CD4-positive, CD25-positive, alpha-beta regulatory T cell (primary cell): ENCODE measurements at regions not wholly inside any gene's neighbourhood (a gene's known extent, or its start where the extent isn't known, plus 50 kb on each side); places are given as distances from the start of the nearest gene placed in this dataset.

Source experiments
- ATAC-seq, 2 donors: fragments of 150-1000 bp; cut with Tn5 transposase; one replicate each; pipeline ENCODE4 v1.10.0; 2021; ENCODE audit warnings: low read depth in 2 of 2, moderate number of reproducible peaks in 2 of 2, moderate library complexity in 1 of 2
- DNase-seq, 3 donors: peaks; one replicate each; pipeline versions ENCODE4 v3.0.0 to v3.0.0-alpha.2; 2012 to 2022; ENCODE audit warnings: mixed read lengths in 1 of 3
- H3K27ac ChIP-seq: one replicate; pipeline ENCODE4 v1.7.0; 2013; ENCODE audit warnings: mild to moderate bottlenecking, low read length; ENCODE audit not compliant: insufficient read depth, poor library complexity, severe bottlenecking
- H3K27me3 ChIP-seq: one replicate; pipeline ENCODE4 v1.7.0; 2013; ENCODE audit warnings: low read length; ENCODE audit not compliant: control insufficient read depth, insufficient read depth
- H3K36me3 ChIP-seq: one replicate; pipeline ENCODE4 v1.7.0; 2013; ENCODE audit warnings: mild to moderate bottlenecking, low read length, moderate library complexity; ENCODE audit not compliant: control insufficient read depth, insufficient read depth
- H3K4me1 ChIP-seq: 2 replicates; pipeline ENCODE4 v1.7.0; 2013; ENCODE audit warnings: mild to moderate bottlenecking, low read length; ENCODE audit not compliant: insufficient read depth, control insufficient read depth, poor library complexity, severe bottlenecking
- H3K4me3 ChIP-seq: one replicate; pipeline ENCODE4 v1.7.0; 2013; ENCODE audit warnings: low read depth, mild to moderate bottlenecking, low read length, moderate library complexity
- H3K9me3 ChIP-seq, 2 experiments: 1 replicate in 1 of 2; 2 replicates in 1 of 2; pipeline ENCODE4 v1.7.0; 2013; ENCODE audit warnings: low read length in 2 of 2, mild to moderate bottlenecking in 1 of 2, moderate library complexity in 1 of 2; ENCODE audit not compliant: control insufficient read depth in 2 of 2
- H3K27ac Mint-ChIP-seq, 3 donors: one replicate each; pipeline ENCODE4 v1.8.0; 2020 to 2022; ENCODE audit warnings: mild to moderate bottlenecking in 3 of 3, mixed read lengths in 3 of 3, moderate library complexity in 2 of 3
- H3K27me3 Mint-ChIP-seq: one replicate; pipeline ENCODE4 v1.8.0; 2022; ENCODE audit warnings: mild to moderate bottlenecking, mixed read lengths
- H3K36me3 Mint-ChIP-seq: one replicate; pipeline ENCODE4 v1.8.0; 2020; ENCODE audit warnings: mixed read lengths
- H3K4me1 Mint-ChIP-seq, 4 donors: one replicate each; pipeline ENCODE4 v1.8.0; 2020 to 2022; ENCODE audit warnings: mixed read lengths in 4 of 4, mild to moderate bottlenecking in 1 of 4
- H3K4me3 Mint-ChIP-seq, 4 donors: one replicate each; pipeline ENCODE4 v1.8.0; 2020 to 2022; ENCODE audit warnings: mild to moderate bottlenecking in 4 of 4, mixed read lengths in 4 of 4, moderate library complexity in 3 of 4
- H3K9me3 Mint-ChIP-seq, 7 donors: one replicate each; pipeline ENCODE4 v1.8.0; 2020 to 2022; ENCODE audit warnings: mixed read lengths in 7 of 7, mild to moderate bottlenecking in 3 of 7, moderate library complexity in 2 of 7

DNA sequence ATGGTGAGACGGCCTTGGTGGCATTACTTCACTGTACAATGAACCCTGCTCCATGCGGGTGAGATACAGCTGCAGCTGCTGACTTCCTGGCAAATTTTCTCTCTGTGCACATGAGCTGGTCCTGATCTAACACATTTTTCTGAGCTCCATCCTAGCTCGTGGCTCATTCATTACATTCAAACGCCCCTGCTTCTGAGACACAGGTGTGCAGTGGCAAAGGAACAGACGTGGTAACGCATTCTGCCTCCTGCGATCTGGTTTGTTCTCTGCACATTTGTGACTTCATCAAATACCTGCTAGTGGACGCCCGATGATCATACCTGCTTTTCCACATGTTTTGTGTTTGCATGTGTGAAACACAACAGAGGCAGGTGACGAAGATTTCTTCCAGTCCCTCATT is 189.6 kb upstream of the PDE10A start:
- ATAC-seq (no peak), DNase-seq (no peak)
- Histone ChIP-seq H3K4me1 (no peaks in the 10 kb centered on the region), H3K27me3 (peaks cover 6% of the 10 kb centered on the region), H3K36me3 (no peaks in the 10 kb centered on the region), H3K9me3 (no peaks in the 10 kb centered on the region), H3K27ac (no peak overlapping the region), H3K4me3 (no peak overlapping the region)
- peaks cover 22% of the 10 kb centered on the region for H3K27me3 Mint-ChIP-seq
- peaks cover 0 to 4% (median 2%) of the 10 kb centered on the region in 4 donors for H3K4me1 Mint-ChIP-seq
- no peak overlapping the region for H3K27ac Mint-ChIP-seq
- peaks cover 0 to 2% (median 0%) of the 10 kb centered on the region in 7 donors for H3K9me3 Mint-ChIP-seq
- H3K36me3 Mint-ChIP-seq = no peaks in the 10 kb centered on the region
- H3K4me3 Mint-ChIP-seq = no peak overlapping the region

GRCh38 chr6:165850434-165851019 is 187.5 kb upstream of the PDE10A start:
- Mint-ChIP-seq H3K9me3 (peaks cover 0 to 2% (median 0%) of the 10 kb centered on the region in 7 donors), H3K4me3 (no peak overlapping the region), H3K36me3 (no peaks in the 10 kb centered on the region), H3K27ac (no peak overlapping the region), H3K27me3 (peaks cover 28% of the 10 kb centered on the region), H3K4me1 (peaks cover 0 to 4% (median 2%) of the 10 kb centered on the region in 4 donors)
- H3K4me3 ChIP-seq = no peak overlapping the region
- no peaks in the 10 kb centered on the region for H3K4me1 ChIP-seq
- no peak for ATAC-seq
- peak in 2 of 3 donors; percentile 15 to 40 for DNase-seq
- no peaks in the 10 kb centered on the region for H3K36me3 ChIP-seq
- H3K9me3 ChIP-seq = no peaks in the 10 kb centered on the region
- peaks cover 18% of the 10 kb centered on the region for H3K27me3 ChIP-seq
- no peak overlapping the region for H3K27ac ChIP-seq

DNA sequence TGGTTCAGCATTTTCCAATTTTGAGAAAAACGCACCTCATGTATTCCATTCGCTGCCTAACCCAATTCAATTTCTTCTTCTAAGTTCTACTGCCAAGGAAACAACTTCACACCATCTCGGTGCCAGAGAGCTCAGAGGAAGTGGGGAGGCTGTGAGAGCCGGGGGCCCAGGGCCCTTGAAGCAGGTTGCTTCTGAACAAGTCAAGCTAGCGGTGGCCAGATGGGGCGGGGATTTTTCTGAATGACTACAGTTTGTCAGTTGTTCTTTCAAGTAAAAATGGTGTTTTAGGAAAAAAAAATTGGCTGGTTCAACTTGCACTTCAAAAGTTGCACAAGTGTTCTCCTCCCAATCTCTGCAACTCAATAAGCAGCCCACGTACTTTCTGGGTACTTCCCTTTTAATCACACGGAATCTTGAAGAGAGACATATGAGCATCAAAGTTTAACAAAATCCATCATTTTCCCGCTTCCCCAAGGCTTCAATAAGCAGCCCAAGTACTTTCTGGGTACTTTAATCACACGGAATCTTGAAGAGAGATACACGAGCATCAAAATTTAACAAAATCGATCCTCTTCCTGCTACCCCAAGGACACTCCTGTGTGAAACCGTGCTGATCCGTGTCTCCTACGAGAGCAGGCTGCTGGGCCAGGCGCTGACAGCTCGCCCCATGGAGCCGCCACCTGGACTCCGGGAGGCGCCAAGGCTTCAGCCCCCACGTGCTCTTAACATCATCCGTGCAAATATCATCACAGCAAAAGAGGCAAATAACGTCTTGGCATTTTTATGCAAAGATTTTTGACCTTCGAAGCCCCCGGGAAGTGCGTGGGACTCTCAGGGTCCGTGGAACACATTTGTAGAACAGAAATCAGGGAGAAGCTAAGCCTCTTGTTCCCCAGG is 186.7 kb upstream of the PDE10A start:
- H3K4me1 ChIP-seq = no peaks in the 10 kb centered on the region
- H3K36me3 ChIP-seq = no peaks in the 10 kb centered on the region
- Mint-ChIP-seq H3K9me3 (peaks cover 0 to 2% (median 0%) of the 10 kb centered on the region in 7 donors), H3K27ac (peak overlapping the region in 1 of 3 donors; percentile 43), H3K36me3 (no peaks in the 10 kb centered on the region), H3K4me3 (peak overlapping the region in 1 of 4 donors; percentile 38), H3K27me3 (peaks cover 35% of the 10 kb centered on the region), H3K4me1 (peaks cover 0 to 4% (median 2%) of the 10 kb centered on the region in 4 donors)
- H3K9me3 ChIP-seq = no peaks in the 10 kb centered on the region
- DNase-seq = no peak
- no peak for ATAC-seq
- H3K27ac ChIP-seq = no peak overlapping the region
- H3K27me3 ChIP-seq = peaks cover 25% of the 10 kb centered on the region
- H3K4me3 ChIP-seq = no peak overlapping the region

GRCh38 chr6:165848086-165848426 is 185.0 kb upstream of the PDE10A start:
- H3K9me3 ChIP-seq = no peaks in the 10 kb centered on the region
- H3K4me3 Mint-ChIP-seq = no peak overlapping the region
- H3K36me3 Mint-ChIP-seq = no peaks in the 10 kb centered on the region
- peaks cover 32% of the 10 kb centered on the region for H3K27me3 Mint-ChIP-seq
- DNase-seq (no peak), ATAC-seq (no peak)
- H3K36me3 ChIP-seq = no peaks in the 10 kb centered on the region
- no peaks in the 10 kb centered on the region for H3K9me3 Mint-ChIP-seq
- peaks cover 0 to 4% (median 2%) of the 10 kb centered on the region in 4 donors for H3K4me1 Mint-ChIP-seq
- H3K27me3 ChIP-seq = peaks cover 25% of the 10 kb centered on the region
- no peak overlapping the region for H3K4me3 ChIP-seq
- H3K27ac ChIP-seq = no peak overlapping the region
- H3K4me1 ChIP-seq = no peaks in the 10 kb centered on the region
- no peak overlapping the region for H3K27ac Mint-ChIP-seq

- DNase-seq = no peak
Observed at GRCh38 chr6:165847407-165848085, 184.5 kb upstream of the PDE10A start.

GRCh38 chr6:165846123-165846966 is 183.3 kb upstream of the PDE10A start:
- no peak overlapping the region for H3K27ac Mint-ChIP-seq
- ATAC-seq (no peak), DNase-seq (no peak)
- H3K27me3 Mint-ChIP-seq = peaks cover 32% of the 10 kb centered on the region
- Histone ChIP-seq H3K4me1 (no peaks in the 10 kb centered on the region), H3K27me3 (peaks cover 21% of the 10 kb centered on the region), H3K27ac (no peak overlapping the region), H3K4me3 (no peak overlapping the region), H3K9me3 (no peaks in the 10 kb centered on the region), H3K36me3 (no peaks in the 10 kb centered on the region)
- H3K4me1 Mint-ChIP-seq = peaks cover 0 to 4% (median 2%) of the 10 kb centered on the region in 4 donors
- no peaks in the 10 kb centered on the region for H3K36me3 Mint-ChIP-seq
- H3K9me3 Mint-ChIP-seq = no peaks in the 10 kb centered on the region
- no peak overlapping the region for H3K4me3 Mint-ChIP-seq

More at GRCh38 chr6:165847407-165848085, 184.5 kb upstream of the PDE10A start:
- no peak for ATAC-seq
- peaks cover 22% of the 10 kb centered on the region for H3K27me3 ChIP-seq
- peaks cover 0 to 4% (median 2%) of the 10 kb centered on the region in 4 donors for H3K4me1 Mint-ChIP-seq
- no peaks in the 10 kb centered on the region for H3K9me3 Mint-ChIP-seq
- H3K27ac Mint-ChIP-seq = no peak overlapping the region
- no peaks in the 10 kb centered on the region for H3K4me1 ChIP-seq
- no peak overlapping the region for H3K4me3 Mint-ChIP-seq
- H3K4me3 ChIP-seq = no peak overlapping the region
- H3K27ac ChIP-seq = no peak overlapping the region
- H3K27me3 Mint-ChIP-seq = peaks cover 32% of the 10 kb centered on the region
- H3K9me3 ChIP-seq = no peaks in the 10 kb centered on the region
- no peaks in the 10 kb centered on the region for H3K36me3 Mint-ChIP-seq
- H3K36me3 ChIP-seq = no peaks in the 10 kb centered on the region

GRCh38 chr6:165845493-165845892 is 182.5 kb upstream of the PDE10A start:
- peaks cover 21% of the 10 kb centered on the region for H3K27me3 ChIP-seq
- Mint-ChIP-seq H3K4me3 (no peak overlapping the region), H3K9me3 (no peaks in the 10 kb centered on the region), H3K4me1 (peaks cover 0 to 4% (median 2%) of the 10 kb centered on the region in 4 donors), H3K27ac (no peak overlapping the region), H3K36me3 (no peaks in the 10 kb centered on the region), H3K27me3 (peaks cover 32% of the 10 kb centered on the region)
- ATAC-seq = no peak
- H3K4me3 ChIP-seq = no peak overlapping the region
- no peak overlapping the region for H3K27ac ChIP-seq
- no peak for DNase-seq
- H3K4me1 ChIP-seq = no peaks in the 10 kb centered on the region
- H3K9me3 ChIP-seq = no peaks in the 10 kb centered on the region
- H3K36me3 ChIP-seq = no peaks in the 10 kb centered on the region
